Neural cell (in vitro differentiated cells): ENCODE measurements at regions not wholly inside any gene's neighbourhood (a gene's known extent, or its start where the extent isn't known, plus 50 kb on each side); places are given as distances from the start of the nearest gene placed in this dataset.

Experiments
- H2AFZ ChIP-seq: fragments of 200-600, 300-800 bp; sonication (generic), shearing (Covaris generic); 2 replicates; pipeline ENCODE4 v1.6.0; 2014; ENCODE audit warnings: low read depth, mild to moderate bottlenecking, antibody characterized with exemption, low read length, moderate library complexity
- H3F3A ChIP-seq: fragments of 200-600 bp; shearing (Covaris generic); 2 replicates; pipeline ENCODE4 v1.6.1; 2016; ENCODE audit warnings: mild to moderate bottlenecking, moderate library complexity, mixed read lengths, antibody characterized with exemption, low read length; ENCODE audit not compliant: insufficient read depth, poor library complexity, severe bottlenecking
- H3K27ac ChIP-seq: fragments of 200-600, 300-800 bp; sonication (generic), shearing (Covaris generic); 2 replicates; pipeline ENCODE4 v1.5.1; 2014; ENCODE audit warnings: mild to moderate bottlenecking, low read length, moderate library complexity
- H3K27me3 ChIP-seq: fragments of 300-800, 200-600 bp; sonication (generic), shearing (Covaris generic); 2 replicates; pipeline ENCODE4 v1.6.0; 2014; ENCODE audit warnings: mild to moderate bottlenecking, low read depth, low read length, moderate library complexity; ENCODE audit not compliant: insufficient read depth
- H3K36me3 ChIP-seq: fragments of 300-800, 200-600 bp; sonication (generic), shearing (Covaris generic); 2 replicates; pipeline ENCODE4 v1.5.1; 2014; ENCODE audit warnings: mild to moderate bottlenecking, antibody characterized with exemption, low read length, moderate library complexity; ENCODE audit not compliant: insufficient read depth
- H3K4me2 ChIP-seq: fragments of 300-800, 200-600 bp; sonication (generic), shearing (Covaris generic); 2 replicates; pipeline ENCODE4 v1.6.0; 2014; ENCODE audit warnings: mild to moderate bottlenecking, low read length
- H3K4me3 ChIP-seq: fragments of 300-800, 200-600 bp; sonication (generic), shearing (Covaris generic); 2 replicates; pipeline ENCODE4 v1.5.1; 2014; ENCODE audit warnings: mild to moderate bottlenecking, low read length, moderate library complexity
- H3K79me2 ChIP-seq: fragments of 200-600 bp; shearing (Covaris generic); replicated peaks from 2 replicates; pipeline ENCODE4 v1.6.0; 2014; ENCODE audit warnings: mild to moderate bottlenecking, low read length, moderate library complexity; ENCODE audit not compliant: insufficient read depth
- H3K9ac ChIP-seq: fragments of 300-800, 200-600 bp; sonication (generic), shearing (Covaris generic); 2 replicates; pipeline ENCODE4 v1.6.1; 2016; ENCODE audit warnings: mild to moderate bottlenecking, low read length, mixed read lengths
- H3K9me2 ChIP-seq: fragments of 200-600 bp; shearing (Covaris generic); 2 replicates; pipeline ENCODE4 v1.6.1; 2016; ENCODE audit warnings: mild to moderate bottlenecking, low read length, mixed read lengths; ENCODE audit not compliant: insufficient read depth
- H3K9me3 ChIP-seq: fragments of 200-600, 300-800 bp; sonication (generic), shearing (Covaris generic); 2 replicates; pipeline ENCODE4 v1.6.1; 2016; ENCODE audit warnings: mild to moderate bottlenecking, mixed run types, low read length, moderate library complexity, mixed read lengths
- H4K20me1 ChIP-seq: fragments of 200-600 bp; shearing (Covaris generic); 2 replicates; pipeline ENCODE4 v1.6.1; 2016; ENCODE audit warnings: mild to moderate bottlenecking, mixed run types; ENCODE audit not compliant: insufficient read depth
- CTCF ChIP-seq: fragments of 450-650 bp; IDR thresholded peaks from 2 replicates; pipeline ENCODE4 v1.5.1; 2014; ENCODE audit warnings: antibody characterized with exemption, mild to moderate bottlenecking, moderate library complexity; ENCODE audit not compliant: poor library complexity, severe bottlenecking
- EP300 ChIP-seq: fragments of 450-650 bp; conservative IDR thresholded peaks from 2 replicates; pipeline ENCODE4 v1.6.1; 2014; ENCODE audit warnings: antibody characterized with exemption, mild to moderate bottlenecking, moderate library complexity; ENCODE audit not compliant: poor library complexity, severe bottlenecking
- EZH2 ChIP-seq: fragments of 200-600, 300-800 bp; shearing (Covaris generic), sonication (generic); IDR thresholded peaks from 2 replicates; pipeline ENCODE4 v1.6.1; 2014; ENCODE audit warnings: antibody characterized with exemption, low read length, borderline replicate concordance, mild to moderate bottlenecking; ENCODE audit not compliant: insufficient read depth, poor library complexity, severe bottlenecking
- MXI1 ChIP-seq: fragments of 450-650 bp; conservative IDR thresholded peaks from 2 replicates; pipeline ENCODE4 v1.6.1; 2014; ENCODE audit warnings: antibody characterized with exemption, mild to moderate bottlenecking; ENCODE audit not compliant: poor library complexity, severe bottlenecking
- POLR2AphosphoS5 ChIP-seq: IDR thresholded peaks from 2 replicates; pipeline ENCODE4 v1.6.1; 2012
- RAD21 ChIP-seq: fragments of 450-650 bp; conservative IDR thresholded peaks from 2 replicates; pipeline ENCODE4 v1.6.1; 2014; ENCODE audit warnings: antibody characterized with exemption, mild to moderate bottlenecking, moderate library complexity
- SMC3 ChIP-seq: fragments of 450-650 bp; conservative IDR thresholded peaks from 2 replicates; pipeline ENCODE4 v1.6.1; 2014; ENCODE audit warnings: antibody characterized with exemption, mild to moderate bottlenecking, moderate library complexity; ENCODE audit not compliant: poor library complexity
- TAF1 ChIP-seq: IDR thresholded peaks from 2 replicates; pipeline ENCODE4 v1.6.1; 2012; ENCODE audit warnings: low read depth
- TF ChIP-seq, protein P1 (sequence below): IDR thresholded peaks from 2 replicates; pipeline ENCODE4 v1.6.1; 2012; ENCODE audit warnings: borderline replicate concordance

DNA sequence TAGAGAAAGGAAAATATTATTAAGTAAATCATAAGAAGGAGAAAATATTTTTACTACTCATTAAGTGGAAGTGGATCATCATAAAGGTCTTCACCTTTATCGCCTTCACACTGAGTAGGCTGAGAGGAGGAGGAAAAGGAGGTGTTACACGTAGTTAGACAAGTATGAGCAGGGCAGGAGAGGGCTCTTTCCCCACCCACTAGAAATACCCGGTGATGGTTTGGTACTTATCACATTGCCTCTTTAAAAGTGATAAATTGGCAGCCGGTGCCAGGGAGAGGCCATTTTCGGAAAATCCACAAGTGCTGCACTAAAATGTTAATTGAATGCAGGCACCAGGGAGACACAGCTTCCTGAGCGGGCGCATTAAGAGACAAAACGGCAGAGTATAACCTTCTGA, 598.7 kb upstream of the SOX11 start:
- Histone ChIP-seq H4K20me1 (no peaks in the 10 kb centered on the region), H3K9ac (no peak overlapping the region), H3K27me3 (no peaks in the 10 kb centered on the region), H3K4me2 (no peak overlapping the region), H2AFZ (no peak overlapping the region), H3K9me3 (no peaks in the 10 kb centered on the region), H3K9me2 (no peaks in the 10 kb centered on the region), H3K79me2 (no peaks in the 10 kb centered on the region), H3K4me3 (no peak overlapping the region), H3K36me3 (no peaks in the 10 kb centered on the region), H3K27ac (no peak overlapping the region), H3F3A (peaks cover under 1% of the 10 kb centered on the region)
- TF ChIP-seq CTCF (no peak), SMC3 (no peak), RAD21 (no peak), POLR2AphosphoS5 (no peak), MXI1 (no peak), TAF1 (no peak), EP300 (no peak), EZH2 (no peak)
- TF ChIP-seq, protein P1, sequence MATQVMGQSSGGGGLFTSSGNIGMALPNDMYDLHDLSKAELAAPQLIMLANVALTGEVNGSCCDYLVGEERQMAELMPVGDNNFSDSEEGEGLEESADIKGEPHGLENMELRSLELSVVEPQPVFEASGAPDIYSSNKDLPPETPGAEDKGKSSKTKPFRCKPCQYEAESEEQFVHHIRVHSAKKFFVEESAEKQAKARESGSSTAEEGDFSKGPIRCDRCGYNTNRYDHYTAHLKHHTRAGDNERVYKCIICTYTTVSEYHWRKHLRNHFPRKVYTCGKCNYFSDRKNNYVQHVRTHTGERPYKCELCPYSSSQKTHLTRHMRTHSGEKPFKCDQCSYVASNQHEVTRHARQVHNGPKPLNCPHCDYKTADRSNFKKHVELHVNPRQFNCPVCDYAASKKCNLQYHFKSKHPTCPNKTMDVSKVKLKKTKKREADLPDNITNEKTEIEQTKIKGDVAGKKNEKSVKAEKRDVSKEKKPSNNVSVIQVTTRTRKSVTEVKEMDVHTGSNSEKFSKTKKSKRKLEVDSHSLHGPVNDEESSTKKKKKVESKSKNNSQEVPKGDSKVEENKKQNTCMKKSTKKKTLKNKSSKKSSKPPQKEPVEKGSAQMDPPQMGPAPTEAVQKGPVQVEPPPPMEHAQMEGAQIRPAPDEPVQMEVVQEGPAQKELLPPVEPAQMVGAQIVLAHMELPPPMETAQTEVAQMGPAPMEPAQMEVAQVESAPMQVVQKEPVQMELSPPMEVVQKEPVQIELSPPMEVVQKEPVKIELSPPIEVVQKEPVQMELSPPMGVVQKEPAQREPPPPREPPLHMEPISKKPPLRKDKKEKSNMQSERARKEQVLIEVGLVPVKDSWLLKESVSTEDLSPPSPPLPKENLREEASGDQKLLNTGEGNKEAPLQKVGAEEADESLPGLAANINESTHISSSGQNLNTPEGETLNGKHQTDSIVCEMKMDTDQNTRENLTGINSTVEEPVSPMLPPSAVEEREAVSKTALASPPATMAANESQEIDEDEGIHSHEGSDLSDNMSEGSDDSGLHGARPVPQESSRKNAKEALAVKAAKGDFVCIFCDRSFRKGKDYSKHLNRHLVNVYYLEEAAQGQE = no peak

DNA sequence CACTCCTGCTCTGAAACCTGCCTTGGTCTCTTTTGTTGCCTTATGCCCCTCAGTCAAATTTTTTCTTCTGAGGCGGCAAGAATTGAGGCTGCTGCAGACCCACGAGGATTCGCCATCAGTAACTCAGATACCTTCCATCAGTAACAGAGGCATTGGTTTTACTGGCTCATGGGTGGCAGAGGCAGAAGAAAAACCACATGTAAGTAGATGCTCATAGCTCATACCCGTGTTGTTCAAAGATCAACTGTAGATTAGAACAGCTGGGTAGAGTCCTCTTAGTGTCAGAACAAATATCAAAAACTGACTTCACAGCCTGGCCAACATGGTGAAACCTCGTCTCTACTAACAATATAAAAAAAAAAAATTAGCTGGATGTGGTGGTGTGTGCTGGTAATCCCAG, 598.0 kb upstream of the SOX11 start:
- Histone ChIP-seq H3K36me3 (no peaks in the 10 kb centered on the region), H3K9me3 (no peaks in the 10 kb centered on the region), H3F3A (no peaks in the 10 kb centered on the region), H3K27ac (no peak overlapping the region), H3K9me2 (no peaks in the 10 kb centered on the region), H3K9ac (no peak overlapping the region), H3K4me3 (no peak overlapping the region), H2AFZ (no peak overlapping the region), H4K20me1 (no peaks in the 10 kb centered on the region), H3K27me3 (no peaks in the 10 kb centered on the region), H3K4me2 (no peak overlapping the region), H3K79me2 (no peaks in the 10 kb centered on the region)
- TF ChIP-seq POLR2AphosphoS5 (no peak), TAF1 (no peak), EZH2 (no peak), EP300 (no peak), CTCF (no peak), SMC3 (no peak), RAD21 (no peak), MXI1 (no peak)
- TF ChIP-seq, protein P1 = no peak
